Fibroblast of villous mesenchyme (primary cell): ENCODE measurements at regions not wholly inside any gene's neighbourhood (a gene's known extent, or its start where the extent isn't known, plus 50 kb on each side); places are given as distances from the start of the nearest gene placed in this dataset.

Experiments used
- DNase-seq: peaks from one replicate; pipeline ENCODE4 v3.0.0-alpha.2; 2010; ENCODE audit warnings: low read depth
- H3K4me3 ChIP-seq: 2 replicates; pipeline ENCODE4 v1.5.1; 2011; ENCODE audit warnings: low read depth, mild to moderate bottlenecking, low read length
- TF ChIP-seq, protein P1 (sequence below): IDR thresholded peaks from 2 replicates; pipeline ENCODE4 v1.5.1; 2012; ENCODE audit warnings: low read depth, mild to moderate bottlenecking, low read length; ENCODE audit not compliant: insufficient read depth

DNA sequence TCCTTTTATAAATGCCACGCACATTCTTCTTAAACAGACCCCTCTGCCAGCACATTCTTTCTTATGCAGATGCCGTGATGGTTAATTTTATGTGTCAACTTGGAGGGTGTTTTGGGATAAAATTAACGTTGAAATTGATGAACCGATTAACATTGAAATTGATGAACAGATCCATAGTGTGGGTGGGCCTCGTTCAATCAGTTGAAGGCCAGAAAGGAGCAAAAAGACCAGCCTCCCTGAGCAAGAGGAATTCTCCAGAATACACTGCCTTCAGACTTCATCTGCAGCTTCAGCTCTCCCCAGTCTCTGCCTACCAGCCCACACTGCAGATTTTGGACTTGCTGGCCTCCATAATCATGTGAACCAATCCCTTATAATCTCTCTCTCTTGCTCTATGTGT, 233.6 kb upstream of the BCOR start:
- H3K4me3 ChIP-seq: no peak overlapping the region
- DNase-seq: no peak
- TF ChIP-seq, protein P1, sequence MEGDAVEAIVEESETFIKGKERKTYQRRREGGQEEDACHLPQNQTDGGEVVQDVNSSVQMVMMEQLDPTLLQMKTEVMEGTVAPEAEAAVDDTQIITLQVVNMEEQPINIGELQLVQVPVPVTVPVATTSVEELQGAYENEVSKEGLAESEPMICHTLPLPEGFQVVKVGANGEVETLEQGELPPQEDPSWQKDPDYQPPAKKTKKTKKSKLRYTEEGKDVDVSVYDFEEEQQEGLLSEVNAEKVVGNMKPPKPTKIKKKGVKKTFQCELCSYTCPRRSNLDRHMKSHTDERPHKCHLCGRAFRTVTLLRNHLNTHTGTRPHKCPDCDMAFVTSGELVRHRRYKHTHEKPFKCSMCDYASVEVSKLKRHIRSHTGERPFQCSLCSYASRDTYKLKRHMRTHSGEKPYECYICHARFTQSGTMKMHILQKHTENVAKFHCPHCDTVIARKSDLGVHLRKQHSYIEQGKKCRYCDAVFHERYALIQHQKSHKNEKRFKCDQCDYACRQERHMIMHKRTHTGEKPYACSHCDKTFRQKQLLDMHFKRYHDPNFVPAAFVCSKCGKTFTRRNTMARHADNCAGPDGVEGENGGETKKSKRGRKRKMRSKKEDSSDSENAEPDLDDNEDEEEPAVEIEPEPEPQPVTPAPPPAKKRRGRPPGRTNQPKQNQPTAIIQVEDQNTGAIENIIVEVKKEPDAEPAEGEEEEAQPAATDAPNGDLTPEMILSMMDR: no peak

DNA sequence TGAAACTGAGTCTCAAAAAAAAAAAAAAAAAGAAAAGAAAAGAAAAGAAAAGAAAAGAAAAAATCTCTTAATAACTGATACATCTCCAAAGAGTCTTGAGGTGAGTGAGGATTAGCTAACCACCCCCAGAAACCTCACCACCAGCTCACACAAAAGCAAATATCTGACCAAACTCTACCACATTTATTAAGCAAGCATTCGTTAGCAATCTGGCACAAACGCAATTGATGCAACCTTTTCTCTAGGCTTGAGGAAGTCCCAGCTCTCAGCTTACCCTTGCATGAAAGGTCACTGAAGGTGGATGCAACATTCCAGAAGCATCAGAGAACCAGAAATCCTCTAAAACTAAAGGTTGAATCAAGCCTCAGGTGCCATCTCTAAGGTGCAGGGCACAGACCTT, 231.9 kb upstream of the BCOR start:
- H3K4me3 ChIP-seq: no peak overlapping the region
- TF ChIP-seq, protein P1: no peak
- no peak for DNase-seq

DNA sequence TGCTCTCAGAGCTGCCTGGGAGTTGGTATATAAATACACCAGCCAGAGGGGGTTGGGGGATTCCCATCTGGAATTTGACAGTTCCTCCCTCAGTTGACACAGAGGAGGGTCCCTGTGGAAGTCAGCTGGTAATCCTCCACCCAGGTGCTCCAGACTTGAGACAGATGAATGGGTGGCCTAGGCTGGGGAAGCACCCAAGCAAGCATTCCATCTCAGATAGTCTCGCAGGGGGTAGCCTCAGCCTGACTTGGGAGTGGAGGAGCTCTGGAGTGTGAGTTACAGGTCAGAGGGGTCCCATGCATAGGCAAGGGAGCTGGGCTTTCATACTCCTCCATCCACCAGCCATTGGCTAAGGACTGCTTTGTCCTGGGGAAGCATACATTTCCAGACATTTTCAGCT, 229.3 kb upstream of the BCOR start:
- H3K4me3 ChIP-seq: no peak overlapping the region
- TF ChIP-seq, protein P1: no peak
- DNase-seq: no peak

DNA sequence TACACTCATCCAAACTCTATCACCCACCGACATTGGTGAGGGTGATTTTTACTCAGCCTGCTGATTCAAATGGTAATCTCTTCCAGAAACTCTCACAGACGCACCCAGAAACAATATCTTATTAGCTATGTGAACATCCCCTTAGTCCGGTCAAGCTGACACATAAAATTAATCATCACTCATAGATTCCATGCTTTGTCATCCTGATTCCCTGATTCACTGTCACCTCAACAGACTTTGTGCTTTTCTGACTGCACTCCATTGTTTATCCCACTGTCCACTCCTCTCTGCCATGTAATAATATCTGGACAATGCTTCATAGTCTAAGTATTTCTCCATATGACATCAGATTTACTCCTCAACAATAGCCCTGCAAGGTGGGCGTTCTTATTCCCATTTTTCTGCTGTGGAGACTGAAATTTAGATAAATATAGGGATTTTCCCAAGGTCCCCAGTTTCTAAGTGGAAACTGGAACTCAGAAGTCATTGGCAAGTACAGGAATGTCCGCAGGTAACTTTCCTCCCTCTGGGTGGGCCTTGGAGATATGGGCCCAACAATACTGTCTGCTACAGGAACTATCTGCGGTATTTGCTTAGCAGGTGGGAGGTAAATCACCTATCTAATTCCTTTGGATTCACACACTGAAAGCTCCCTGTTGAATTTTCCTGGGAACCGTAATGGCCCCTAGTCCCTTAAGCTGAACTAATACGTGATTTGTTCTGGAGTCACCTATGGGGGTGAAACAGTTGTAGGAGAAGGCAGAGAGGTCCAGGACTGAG, 228.6 kb upstream of the BCOR start:
- no peak for DNase-seq
- TF ChIP-seq, protein P1: no peak
- no peak overlapping the region for H3K4me3 ChIP-seq

DNA sequence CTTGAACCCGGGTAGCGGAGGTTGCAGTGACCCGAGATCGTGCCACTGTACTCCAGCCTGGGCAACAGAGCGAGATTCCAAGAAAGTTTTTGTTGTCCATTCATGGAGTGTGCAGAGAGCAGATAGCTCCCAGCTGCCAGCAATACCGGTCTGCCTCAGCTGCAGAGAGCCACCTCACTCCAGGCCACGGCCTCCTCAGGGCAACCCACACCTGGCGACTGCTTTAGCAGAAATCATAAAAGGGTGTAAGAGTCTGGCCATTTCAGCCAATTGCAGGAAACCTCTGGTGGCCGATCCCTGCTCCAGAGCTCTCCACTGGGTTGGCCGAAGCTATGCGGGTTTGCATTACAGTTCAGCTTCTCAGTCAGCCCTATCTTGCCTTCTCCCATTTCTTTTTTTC, 227.4 kb upstream of the BCOR start:
- H3K4me3 ChIP-seq: no peak overlapping the region
- no peak for DNase-seq
- TF ChIP-seq, protein P1: no peak

DNA sequence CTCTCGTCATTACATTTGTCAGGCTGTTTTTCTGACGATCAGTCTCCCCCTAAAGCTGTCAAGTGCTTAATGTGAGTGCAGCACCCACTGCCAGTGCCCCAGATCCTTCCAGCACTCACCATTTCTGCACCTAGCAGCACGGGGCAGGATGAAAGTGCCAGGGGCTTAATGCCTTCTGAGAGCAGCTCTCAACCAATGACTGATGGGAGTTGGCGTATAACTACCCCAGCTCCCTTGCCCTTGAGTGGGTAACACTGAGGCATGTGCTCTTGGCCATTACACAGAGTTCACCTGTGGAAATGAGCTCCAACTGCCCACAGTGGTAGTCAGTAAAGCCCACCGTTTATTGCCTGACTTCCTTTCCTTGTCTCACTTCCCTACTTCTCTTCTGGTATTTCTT, 226.2 kb upstream of the BCOR start:
- DNase-seq: no peak
- H3K4me3 ChIP-seq: no peak overlapping the region
- TF ChIP-seq, protein P1: no peak

DNA sequence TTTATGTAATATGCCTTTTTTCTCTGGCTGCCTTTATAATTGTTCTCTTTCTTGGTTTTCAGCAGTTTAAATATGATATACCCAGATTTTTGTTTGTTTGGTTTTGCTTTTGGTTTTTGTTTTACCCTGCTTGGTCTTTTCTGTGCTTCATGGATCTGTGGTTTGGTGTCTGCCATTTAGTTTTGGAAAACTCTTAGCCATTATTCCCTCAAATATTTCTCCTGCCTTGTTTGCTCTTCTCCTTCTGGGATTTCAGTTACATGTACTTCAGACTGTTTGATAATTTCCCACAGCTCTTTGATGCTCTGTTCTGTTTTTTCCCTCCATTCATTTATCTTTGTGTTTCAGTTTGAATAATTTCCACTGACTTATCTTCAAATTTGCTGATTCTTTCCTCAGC, 223.1 kb upstream of the BCOR start:
- TF ChIP-seq, protein P1: no peak
- DNase-seq: no peak
- no peak overlapping the region for H3K4me3 ChIP-seq
